Ovary (tissue), 3 donors: ENCODE measurements at regions not wholly inside any gene's neighbourhood (a gene's known extent, or its start where the extent isn't known, plus 50 kb on each side); places are given as distances from the start of the nearest gene placed in this dataset.

Experiments
- CTCF ChIP-seq, 3 donors: fragments of 450-650 bp in 2 of 3; fragments of 200-600 bp in 1 of 3; IDR thresholded peaks; one replicate each; pipeline versions ENCODE4 v1.5.1 to v1.8.0; 2016 to 2022; ENCODE audit warnings: antibody characterized with exemption in 3 of 3, mild to moderate bottlenecking in 1 of 3
- EP300 ChIP-seq: sonication (generic); formaldehyde crosslinking; IDR thresholded peaks from one replicate; pipeline ENCODE4 v1.6.1; 2017; ENCODE audit warnings: antibody characterized with exemption
- donor health status: DM: no; HTN: no; CAD: no.

GRCh38 chr5:56569566-56569965, 245.8 kb upstream of the MAP3K1 start:
- TF ChIP-seq CTCF (IDR thresholded peaks at IDR 0.05) (no peak), EP300 (no peak)
